ENCODE measurements at regions not wholly inside any gene's neighbourhood (a gene's known extent, or its start where the extent isn't known, plus 50 kb on each side); places are given as distances from the start of the nearest gene placed in this dataset.

DNA sequence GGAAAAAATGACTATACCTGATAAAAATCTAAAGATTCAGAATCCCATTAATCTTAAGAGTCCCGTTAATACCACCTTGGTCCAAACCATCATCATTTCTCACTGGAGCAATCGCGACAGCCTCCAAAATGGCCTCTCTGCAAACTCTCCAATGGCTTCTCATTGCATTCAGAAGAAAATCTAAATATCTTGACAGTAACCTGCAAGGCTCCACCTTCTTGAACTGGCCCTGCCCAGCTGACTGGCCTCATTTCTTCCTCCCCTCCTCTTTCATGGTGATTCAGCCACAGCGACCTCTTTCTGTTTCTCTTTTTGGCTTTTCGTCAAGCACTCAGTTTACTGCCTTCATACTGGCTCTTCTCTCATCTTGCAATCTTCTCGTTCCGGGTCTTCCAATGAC is 56.2 kb upstream of the GPRIN3 start:
- TF ChIP-seq, protein P1, sequence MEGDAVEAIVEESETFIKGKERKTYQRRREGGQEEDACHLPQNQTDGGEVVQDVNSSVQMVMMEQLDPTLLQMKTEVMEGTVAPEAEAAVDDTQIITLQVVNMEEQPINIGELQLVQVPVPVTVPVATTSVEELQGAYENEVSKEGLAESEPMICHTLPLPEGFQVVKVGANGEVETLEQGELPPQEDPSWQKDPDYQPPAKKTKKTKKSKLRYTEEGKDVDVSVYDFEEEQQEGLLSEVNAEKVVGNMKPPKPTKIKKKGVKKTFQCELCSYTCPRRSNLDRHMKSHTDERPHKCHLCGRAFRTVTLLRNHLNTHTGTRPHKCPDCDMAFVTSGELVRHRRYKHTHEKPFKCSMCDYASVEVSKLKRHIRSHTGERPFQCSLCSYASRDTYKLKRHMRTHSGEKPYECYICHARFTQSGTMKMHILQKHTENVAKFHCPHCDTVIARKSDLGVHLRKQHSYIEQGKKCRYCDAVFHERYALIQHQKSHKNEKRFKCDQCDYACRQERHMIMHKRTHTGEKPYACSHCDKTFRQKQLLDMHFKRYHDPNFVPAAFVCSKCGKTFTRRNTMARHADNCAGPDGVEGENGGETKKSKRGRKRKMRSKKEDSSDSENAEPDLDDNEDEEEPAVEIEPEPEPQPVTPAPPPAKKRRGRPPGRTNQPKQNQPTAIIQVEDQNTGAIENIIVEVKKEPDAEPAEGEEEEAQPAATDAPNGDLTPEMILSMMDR (IDR thresholded peaks at IDR 0.05): no peak
- no peak for TF ChIP-seq POLR2A (IDR thresholded peaks at IDR 0.05)
- TF ChIP-seq POLR2AphosphoS5 (IDR thresholded peaks at IDR 0.05): no peak

All from transverse colon (tissue), 4 donors.